CD4-positive, alpha-beta T cell treated with Interleukin-12 subunit alpha and Interleukin-12 subunit beta, for 1 hour (primary cell): ENCODE measurements at regions not wholly inside any gene's neighbourhood (a gene's known extent, or its start where the extent isn't known, plus 50 kb on each side); places are given as distances from the start of the nearest gene placed in this dataset.

Experiments
- DNase-seq: peaks from one replicate; pipeline ENCODE4 v3.0.0-alpha.2; 2020

DNA sequence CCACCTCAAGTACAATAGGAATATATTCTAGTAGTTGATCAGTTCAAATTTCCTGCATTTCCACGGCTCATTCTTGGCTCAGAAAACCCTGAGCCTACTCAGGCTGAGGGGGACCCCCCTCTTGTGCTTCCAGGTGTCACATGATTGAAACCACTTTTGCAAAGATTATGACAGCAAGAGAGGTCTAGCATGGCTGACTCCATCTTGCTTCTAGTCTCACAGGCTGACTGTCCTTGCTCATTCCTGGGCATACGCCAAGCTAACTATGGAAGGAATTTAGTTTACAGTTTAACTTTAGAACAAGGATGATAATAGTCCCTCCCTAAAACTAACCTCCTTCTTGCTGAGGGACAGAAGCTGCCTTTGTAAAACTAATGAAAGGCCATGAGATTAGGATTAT is 154.1 kb downstream of the SNX18 start:
- no peak for DNase-seq

DNA sequence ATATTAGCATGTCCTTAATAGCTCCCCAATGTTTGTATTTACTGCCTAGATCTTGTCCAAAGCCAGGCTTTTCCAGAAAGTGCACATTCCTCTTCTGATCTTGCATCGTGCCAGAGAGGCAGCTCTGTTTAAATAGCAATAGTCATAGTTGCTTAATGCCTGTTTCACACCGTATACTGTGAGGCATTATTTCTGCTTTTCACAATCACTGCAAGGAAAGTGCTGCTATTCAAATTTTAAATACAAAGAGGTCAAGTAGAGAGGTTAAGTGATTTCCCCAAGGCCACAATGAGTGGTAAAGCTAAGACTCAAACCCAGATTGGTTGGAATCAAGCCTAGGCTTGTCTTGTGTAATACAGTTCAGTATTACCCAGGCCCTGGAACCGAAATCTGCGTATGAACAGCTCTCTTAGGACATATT is 153.6 kb downstream of the SNX18 start:
- no peak for DNase-seq

DNA sequence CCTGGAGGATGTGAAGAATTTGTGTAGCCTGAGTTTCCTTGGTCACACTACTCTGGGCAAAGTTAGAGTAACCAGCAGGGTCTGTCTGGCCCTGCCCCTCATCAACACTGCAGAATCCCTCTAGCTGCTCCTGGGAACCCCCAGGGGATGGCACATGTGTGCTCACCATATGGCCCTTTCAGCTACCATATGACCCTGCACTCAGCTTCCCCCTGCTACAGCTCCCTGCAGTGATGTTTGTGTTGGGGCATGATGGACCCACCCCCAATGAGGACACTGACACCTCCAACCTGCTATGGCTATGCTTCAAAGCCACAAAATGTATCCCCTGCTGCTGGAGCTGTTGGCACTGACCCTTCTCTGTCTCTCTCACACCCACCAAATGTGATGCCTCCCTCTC is 152.7 kb downstream of the SNX18 start:
- no peak for DNase-seq

DNA sequence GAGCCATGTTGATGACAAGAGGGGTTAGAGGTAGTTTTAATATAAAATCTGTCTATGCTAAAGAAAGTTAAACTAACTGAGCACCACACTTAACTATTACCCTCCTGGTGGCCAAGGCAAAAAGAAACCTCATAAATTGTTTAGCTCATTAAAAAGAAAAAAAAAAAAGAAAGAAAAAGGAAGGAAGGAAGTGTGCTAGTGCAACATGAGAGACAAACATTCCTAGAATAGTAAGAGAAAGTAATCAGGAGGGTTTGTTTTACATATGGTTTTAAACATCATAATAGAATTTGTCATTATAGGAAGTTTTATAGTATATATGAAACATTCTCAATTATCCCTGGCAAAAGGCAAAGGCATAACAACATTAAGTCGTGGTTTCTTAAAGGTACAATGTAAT is 152.3 kb downstream of the SNX18 start:
- no peak for DNase-seq

GRCh38 chr5:54669285-54669684 is 151.7 kb downstream of the SNX18 start:
- no peak for DNase-seq

- DNase-seq: no peak
Observed at GRCh38 chr5:54668096-54668495, 150.5 kb downstream of the SNX18 start.

DNA sequence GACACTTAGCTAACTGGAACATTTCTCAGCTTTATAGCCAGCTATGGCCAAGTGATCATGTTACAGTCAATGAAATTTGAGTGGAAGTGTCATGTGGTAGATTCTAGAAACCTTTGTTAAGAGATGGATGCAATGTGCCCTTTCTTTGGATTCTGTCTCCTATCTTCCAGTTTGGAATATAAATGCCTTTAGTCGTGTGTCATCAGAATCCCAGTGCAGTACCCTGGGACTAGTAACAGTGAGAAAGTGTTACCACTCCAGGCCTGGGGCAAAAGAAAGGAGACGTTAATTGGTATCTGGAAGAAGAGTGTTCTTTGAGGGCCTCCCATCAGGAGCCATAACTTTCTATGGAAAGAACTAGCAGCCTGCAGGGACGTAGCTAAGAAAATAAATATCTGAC is 149.6 kb downstream of the SNX18 start:
- no peak for DNase-seq

DNA sequence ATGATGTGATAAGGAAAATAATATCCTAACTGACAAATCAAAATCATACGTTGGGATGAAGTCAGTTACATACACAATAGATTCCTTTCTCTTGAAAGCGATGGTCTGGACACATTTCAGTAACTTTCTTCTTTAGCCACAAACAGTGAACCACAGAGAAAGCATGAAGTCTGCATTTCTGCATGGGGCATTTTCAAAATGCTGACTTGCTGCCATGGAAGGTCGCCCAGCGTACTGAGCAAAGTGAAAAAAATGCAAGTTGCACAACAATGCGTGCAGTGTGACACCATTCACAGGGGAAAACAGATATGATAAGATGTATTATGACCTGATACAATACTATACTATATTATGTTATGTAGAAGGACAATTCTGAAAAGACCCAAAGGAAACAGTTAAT is 146.3 kb downstream of the SNX18 start:
- DNase-seq: no peak

- DNase-seq: no peak
Observed at GRCh38 chr5:54661111-54661510, 143.6 kb downstream of the SNX18 start.

- DNase-seq: no peak
Observed at GRCh38 chr5:54659700-54660131, 142.2 kb downstream of the SNX18 start.

DNA sequence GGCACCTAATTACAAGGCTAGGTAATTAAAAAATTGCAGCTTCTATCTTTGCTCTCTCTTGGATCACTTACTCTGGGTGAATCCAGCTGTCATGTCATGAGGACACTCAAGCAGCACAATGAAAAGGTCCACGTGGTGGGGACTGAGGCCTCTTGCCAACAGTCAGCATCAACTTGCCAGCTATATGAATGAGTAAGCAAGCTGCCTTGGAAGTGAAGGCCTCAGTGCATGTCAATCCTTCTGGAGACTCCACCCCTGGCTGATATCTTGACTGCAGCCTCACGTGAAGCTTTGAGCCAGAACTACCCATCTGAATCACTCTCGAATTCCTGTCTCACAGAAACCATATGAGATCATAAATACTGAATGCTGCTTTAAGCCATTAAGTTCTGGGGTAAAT is 140.5 kb downstream of the SNX18 start:
- DNase-seq: no peak

- DNase-seq: no peak
Observed at GRCh38 chr5:54656261-54656728, 138.7 kb downstream of the SNX18 start.

- no peak for DNase-seq
Observed at GRCh38 chr5:54655761-54656160, 138.2 kb downstream of the SNX18 start.

DNA sequence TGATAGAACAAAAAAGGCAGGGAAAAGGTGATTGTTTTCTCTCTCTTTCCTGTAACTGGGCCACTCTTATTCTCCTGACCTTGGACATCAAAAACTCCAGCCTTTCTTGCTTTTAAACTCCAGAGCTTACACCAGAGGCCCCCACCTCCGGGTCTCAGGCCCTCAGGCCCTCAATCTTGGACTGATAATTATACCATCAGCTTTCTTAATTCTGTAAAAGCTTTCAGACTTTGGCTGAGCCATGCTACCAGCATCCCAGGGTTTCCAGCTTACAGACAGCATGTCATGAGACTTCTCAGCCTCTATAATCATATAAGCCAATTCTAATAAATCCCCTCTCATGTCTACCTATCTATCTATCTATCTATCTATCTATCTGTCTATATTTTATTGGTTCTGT is 137.7 kb downstream of the SNX18 start:
- no peak for DNase-seq

DNA sequence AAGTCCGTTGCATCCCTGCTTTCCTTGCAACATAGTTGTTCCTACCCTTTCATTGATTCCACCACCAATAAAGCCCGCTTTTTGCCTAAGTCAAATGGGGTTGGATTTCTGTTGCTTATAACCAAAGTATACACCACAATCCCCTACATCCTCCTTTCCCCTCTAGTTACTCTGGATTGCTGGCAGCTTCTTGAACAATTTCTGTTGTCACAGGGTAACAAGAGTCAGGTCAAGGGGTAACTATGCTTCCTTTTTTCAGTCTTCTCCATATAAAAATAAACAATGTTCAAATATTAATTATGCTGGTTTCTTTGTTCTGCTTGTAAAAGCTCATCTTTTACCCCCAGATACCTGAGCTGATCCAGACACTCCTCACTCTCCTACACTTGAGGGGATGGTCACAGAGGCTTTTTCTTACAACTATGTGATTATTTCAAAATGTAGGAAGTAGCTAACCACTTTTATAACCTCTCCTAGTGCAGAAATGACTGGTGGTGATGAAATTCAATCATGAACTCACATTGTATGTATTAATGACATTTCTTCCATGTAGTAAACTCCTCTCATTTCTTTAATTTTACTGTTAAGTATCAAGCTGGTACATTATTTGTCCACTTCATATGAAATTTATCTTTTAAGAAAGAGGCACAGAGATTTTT is 136.5 kb downstream of the SNX18 start:
- no peak for DNase-seq

GRCh38 chr5:54651482-54652076 is 134.0 kb downstream of the SNX18 start:
- DNase-seq: no peak

DNA sequence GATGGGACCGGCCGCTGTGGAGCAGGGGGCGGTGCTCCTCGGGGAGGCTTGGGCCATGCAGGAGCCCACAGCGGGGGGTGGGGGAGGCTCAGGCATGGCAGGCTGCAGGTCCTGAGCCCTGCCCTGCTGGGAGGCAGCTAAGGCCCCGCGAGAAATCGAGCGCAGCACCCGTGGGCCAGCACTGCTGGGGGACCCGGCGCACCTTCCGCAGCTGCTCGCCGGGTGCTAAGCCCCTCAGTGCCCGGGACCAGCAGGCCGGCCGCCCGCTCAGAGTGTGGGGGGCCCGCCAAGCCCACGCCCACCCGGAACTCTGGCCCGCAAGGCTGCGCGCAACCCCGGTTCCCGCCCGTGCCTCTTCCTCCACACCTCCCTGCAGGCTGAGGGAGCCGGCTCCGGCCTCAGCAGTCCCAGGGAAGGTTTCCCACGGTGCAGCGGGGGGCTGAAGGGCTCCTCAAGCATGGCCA is 131.5 kb downstream of the SNX18 start:
- no peak for DNase-seq

DNA sequence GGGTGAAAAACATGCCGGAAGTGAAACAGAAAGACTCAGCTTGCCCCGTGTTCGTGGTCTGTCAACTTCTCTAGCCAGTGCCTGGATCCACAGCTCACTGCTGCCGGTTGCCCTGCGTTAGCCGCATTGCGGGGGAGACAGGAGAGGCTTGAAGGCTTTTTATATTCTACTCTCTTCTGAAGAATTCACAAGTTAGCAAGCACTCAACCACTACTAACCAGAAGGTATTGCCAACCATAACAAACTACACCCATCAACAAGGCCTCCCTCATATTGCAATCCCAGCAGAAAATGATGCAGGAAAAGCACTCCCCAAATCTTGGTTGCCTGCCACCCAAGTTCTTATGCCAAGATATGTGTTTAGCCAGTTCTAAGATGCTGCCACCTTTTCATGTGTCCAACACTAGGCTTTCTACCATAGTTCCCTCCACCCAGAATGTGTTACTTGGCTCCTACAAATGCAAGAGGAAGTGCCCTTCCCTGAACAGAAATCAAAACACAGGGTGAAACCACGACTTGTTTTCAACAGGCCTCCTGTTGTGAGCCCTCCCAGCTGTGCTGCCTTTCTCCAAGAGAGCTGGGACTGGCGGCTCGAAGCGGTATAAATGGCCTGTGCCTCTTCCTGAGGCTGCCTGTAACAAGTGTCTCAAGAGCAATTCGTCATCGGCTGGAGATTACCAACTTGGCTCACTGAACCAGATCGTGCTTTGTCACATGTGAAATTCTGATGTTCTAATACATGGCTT is 129.0 kb downstream of the SNX18 start:
- DNase-seq: peak; percentile 71

DNA sequence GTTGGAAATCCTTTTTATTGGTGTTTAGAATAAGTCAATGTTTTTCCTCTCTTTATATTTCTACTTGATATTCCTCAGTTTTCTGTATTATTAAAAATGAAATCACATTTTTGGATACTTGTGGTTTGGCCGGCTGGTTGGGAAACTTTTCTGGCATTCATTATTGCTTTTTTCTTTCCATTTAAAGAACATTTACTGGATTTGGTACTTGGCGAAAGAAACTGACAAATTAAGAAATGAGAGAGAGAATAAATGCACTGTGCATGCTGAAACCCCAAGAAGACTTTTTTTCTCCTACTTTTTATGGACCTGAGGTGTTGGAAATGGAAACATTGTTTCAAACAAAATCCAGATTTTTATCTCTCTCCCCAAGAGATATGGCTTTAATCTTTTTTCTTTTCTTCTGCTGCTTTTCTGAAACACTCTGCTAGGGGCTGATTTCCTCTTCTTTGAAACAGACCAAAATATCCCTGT is 128.4 kb downstream of the SNX18 start:
- DNase-seq: no peak

DNA sequence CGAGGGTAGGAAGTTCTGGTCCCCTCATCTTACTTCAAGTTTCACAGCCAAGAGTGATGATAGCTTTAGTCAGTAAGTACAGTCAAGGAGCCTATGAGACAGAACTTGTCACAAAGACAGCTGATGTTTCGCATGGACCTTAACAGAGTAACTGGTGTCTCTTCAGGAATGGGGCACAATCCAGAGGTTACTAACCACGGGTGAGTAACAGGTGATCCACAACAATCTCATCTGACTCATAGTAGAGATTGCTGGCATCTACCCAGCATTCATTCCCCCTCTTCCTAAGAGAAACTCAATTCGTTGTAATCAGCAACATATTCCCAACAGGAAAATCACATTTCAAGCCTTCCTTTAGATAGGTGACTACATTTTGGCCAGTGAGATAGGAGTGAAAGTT is 126.7 kb downstream of the SNX18 start:
- no peak for DNase-seq

DNA sequence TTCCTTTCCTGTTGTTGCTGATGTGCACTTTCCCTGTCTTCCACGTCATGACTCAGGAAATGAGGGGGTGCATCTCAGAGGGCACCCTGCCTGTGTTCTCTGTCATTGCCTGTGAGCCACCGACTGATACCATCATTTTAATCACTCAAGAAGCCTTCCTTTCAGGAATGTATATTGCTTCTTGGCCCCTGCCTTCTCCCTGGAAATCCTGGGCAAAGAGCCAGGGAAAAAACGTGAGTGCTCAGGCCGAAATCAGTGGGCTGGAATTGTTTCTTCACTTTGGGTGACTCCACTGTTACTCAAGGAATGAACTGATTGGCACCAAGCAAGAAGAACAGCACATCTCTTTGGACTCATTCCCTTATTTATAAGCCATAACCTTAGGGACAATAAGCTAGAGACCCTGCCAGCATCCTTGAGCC is 126.1 kb downstream of the SNX18 start:
- no peak for DNase-seq

GRCh38 chr5:54639621-54640020 is 122.1 kb downstream of the SNX18 start:
- DNase-seq: no peak

- DNase-seq: peak; percentile 35
Observed at GRCh38 chr5:54638106-54638505, 120.5 kb downstream of the SNX18 start.

GRCh38 chr5:54637654-54638053 is 120.1 kb downstream of the SNX18 start:
- DNase-seq: no peak
